ENCODE measurements at regions not wholly inside any gene's neighbourhood (a gene's known extent, or its start where the extent isn't known, plus 50 kb on each side); places are given as distances from the start of the nearest gene placed in this dataset.
A peak's percentile ranks its signal among the peaks of the same experiment; 100 is the strongest.

- Histone ChIP-seq H3K4me3 (ENCODE audit: low read length) (peak overlapping the region; percentile 59), H3K9ac (ENCODE audit: low read length) (peak overlapping the region; percentile 76), H3K9me3 (ENCODE audit: insufficient read depth, low read length) (no peaks in the 10 kb centered on the region), H3K36me3 (replicated peaks; ENCODE audit: low read depth, low read length) (no peaks in the 10 kb centered on the region), H4K20me1 (ENCODE audit: insufficient read depth, low read length) (no peaks in the 10 kb centered on the region), H3K79me2 (ENCODE audit: low read length) (no peaks in the 10 kb centered on the region), H2AFZ (ENCODE audit: low read depth, low read length) (peak overlapping the region; percentile 65), H3K27me3 (ENCODE audit: low read depth, low read length) (no peaks in the 10 kb centered on the region), H3K4me1 (ENCODE audit: low read length) (peaks cover 51% of the 10 kb centered on the region), H3K4me2 (ENCODE audit: low read length) (peak overlapping the region; percentile 84), H3K27ac (ENCODE audit: low read length) (peak overlapping the region; percentile 90)
- TF ChIP-seq CTCF (IDR thresholded peaks at IDR 0.05; ENCODE audit: low read depth, low read length) (no peak), EZH2phosphoT487 (IDR thresholded peaks at IDR 0.05; ENCODE audit: low read depth) (no peak)
Measured at GRCh38 chr20:48339986-48340882, 487.6 kb downstream of the PREX1 start.

- H3K4me3 ChIP-seq (ENCODE audit: low read length) = peak overlapping the region; percentile 59
- peak overlapping the region; percentile 84 for H3K4me2 ChIP-seq (ENCODE audit: low read length)
- no peaks in the 10 kb centered on the region for H3K9me3 ChIP-seq (ENCODE audit: insufficient read depth, low read length)
- peak overlapping the region; percentile 90 for H3K27ac ChIP-seq (ENCODE audit: low read length)
- H2AFZ ChIP-seq (ENCODE audit: low read depth, low read length) = peak overlapping the region; percentile 22; the same call in 1 of the 2 replicates
- no peaks in the 10 kb centered on the region for H4K20me1 ChIP-seq (ENCODE audit: insufficient read depth, low read length)
- no peaks in the 10 kb centered on the region for H3K27me3 ChIP-seq (ENCODE audit: low read depth, low read length)
- no peaks in the 10 kb centered on the region for H3K79me2 ChIP-seq (ENCODE audit: low read length)
- H3K4me1 ChIP-seq (ENCODE audit: low read length) = peaks cover 55% of the 10 kb centered on the region
- TF ChIP-seq CTCF (IDR thresholded peaks at IDR 0.05; ENCODE audit: low read depth, low read length) = no peak
- TF ChIP-seq EZH2phosphoT487 (IDR thresholded peaks at IDR 0.05; ENCODE audit: low read depth) = no peak
- H3K9ac ChIP-seq (ENCODE audit: low read length) = peak overlapping the region; percentile 76
- no peaks in the 10 kb centered on the region for H3K36me3 ChIP-seq (replicated peaks; ENCODE audit: low read depth, low read length)
Measured at GRCh38 chr20:48339190-48339985, 488.4 kb downstream of the PREX1 start.

- no peaks in the 10 kb centered on the region for H3K9me3 ChIP-seq (ENCODE audit: insufficient read depth, low read length)
- peaks cover 57% of the 10 kb centered on the region for H3K4me1 ChIP-seq (ENCODE audit: low read length)
- peak overlapping the region; percentile 84 for H3K4me2 ChIP-seq (ENCODE audit: low read length)
- H3K9ac ChIP-seq (ENCODE audit: low read length) = peak overlapping the region; percentile 76
- TF ChIP-seq CTCF (IDR thresholded peaks at IDR 0.05; ENCODE audit: low read depth, low read length) (0 out of 2 replicates have a peak, but pooled peaks have one; percentile 14), EZH2phosphoT487 (IDR thresholded peaks at IDR 0.05; ENCODE audit: low read depth) (no peak)
- H4K20me1 ChIP-seq (ENCODE audit: insufficient read depth, low read length) = no peaks in the 10 kb centered on the region
- no peaks in the 10 kb centered on the region for H3K79me2 ChIP-seq (ENCODE audit: low read length)
- H3K4me3 ChIP-seq (ENCODE audit: low read length) = peak overlapping the region; percentile 59
- no peaks in the 10 kb centered on the region for H3K36me3 ChIP-seq (replicated peaks; ENCODE audit: low read depth, low read length)
- peak overlapping the region; percentile 6; the same call in 1 of the 2 replicates for H2AFZ ChIP-seq (ENCODE audit: low read depth, low read length)
- H3K27me3 ChIP-seq (ENCODE audit: low read depth, low read length) = no peaks in the 10 kb centered on the region
- H3K27ac ChIP-seq (ENCODE audit: low read length) = peak overlapping the region; percentile 90
Measured at GRCh38 chr20:48338717-48339116, 489.1 kb downstream of the PREX1 start.

- H4K20me1 ChIP-seq (ENCODE audit: insufficient read depth, low read length) = no peaks in the 10 kb centered on the region
- H3K4me1 ChIP-seq (ENCODE audit: low read length) = peaks cover 49% of the 10 kb centered on the region
- H3K36me3 ChIP-seq (replicated peaks; ENCODE audit: low read depth, low read length) = no peaks in the 10 kb centered on the region
- no peaks in the 10 kb centered on the region for H3K27me3 ChIP-seq (ENCODE audit: low read depth, low read length)
- H3K4me2 ChIP-seq (ENCODE audit: low read length) = no peak overlapping the region
- H3K27ac ChIP-seq (ENCODE audit: low read length) = no peak overlapping the region
- no peaks in the 10 kb centered on the region for H3K79me2 ChIP-seq (ENCODE audit: low read length)
- no peaks in the 10 kb centered on the region for H3K9me3 ChIP-seq (ENCODE audit: insufficient read depth, low read length)
- H2AFZ ChIP-seq (ENCODE audit: low read depth, low read length) = no peak overlapping the region
- no peak overlapping the region for H3K4me3 ChIP-seq (ENCODE audit: low read length)
- TF ChIP-seq CTCF (IDR thresholded peaks at IDR 0.05; ENCODE audit: low read depth, low read length) = no peak
- TF ChIP-seq EZH2phosphoT487 (IDR thresholded peaks at IDR 0.05; ENCODE audit: low read depth) = no peak
- H3K9ac ChIP-seq (ENCODE audit: low read length) = no peak overlapping the region
Measured at GRCh38 chr20:48336597-48336996, 491.2 kb downstream of the PREX1 start.
